ENCODE measurements at regions not wholly inside any gene's neighbourhood (a gene's known extent, or its start where the extent isn't known, plus 50 kb on each side); places are given as distances from the start of the nearest gene placed in this dataset.
"Not testable (repeated sequence)": the region's sequence is repeated elsewhere in the genome, so short reads cannot be mapped to it uniquely, and the experiment has no call there.

GRCh38 chr7:29701540-29701939 lies 104.8 kb upstream of the WIPF3 start:
- TF ChIP-seq, protein P1, sequence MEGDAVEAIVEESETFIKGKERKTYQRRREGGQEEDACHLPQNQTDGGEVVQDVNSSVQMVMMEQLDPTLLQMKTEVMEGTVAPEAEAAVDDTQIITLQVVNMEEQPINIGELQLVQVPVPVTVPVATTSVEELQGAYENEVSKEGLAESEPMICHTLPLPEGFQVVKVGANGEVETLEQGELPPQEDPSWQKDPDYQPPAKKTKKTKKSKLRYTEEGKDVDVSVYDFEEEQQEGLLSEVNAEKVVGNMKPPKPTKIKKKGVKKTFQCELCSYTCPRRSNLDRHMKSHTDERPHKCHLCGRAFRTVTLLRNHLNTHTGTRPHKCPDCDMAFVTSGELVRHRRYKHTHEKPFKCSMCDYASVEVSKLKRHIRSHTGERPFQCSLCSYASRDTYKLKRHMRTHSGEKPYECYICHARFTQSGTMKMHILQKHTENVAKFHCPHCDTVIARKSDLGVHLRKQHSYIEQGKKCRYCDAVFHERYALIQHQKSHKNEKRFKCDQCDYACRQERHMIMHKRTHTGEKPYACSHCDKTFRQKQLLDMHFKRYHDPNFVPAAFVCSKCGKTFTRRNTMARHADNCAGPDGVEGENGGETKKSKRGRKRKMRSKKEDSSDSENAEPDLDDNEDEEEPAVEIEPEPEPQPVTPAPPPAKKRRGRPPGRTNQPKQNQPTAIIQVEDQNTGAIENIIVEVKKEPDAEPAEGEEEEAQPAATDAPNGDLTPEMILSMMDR (conservative IDR thresholded peaks at IDR 0.05; ENCODE audit: low read depth, low read length) = not testable (repeated sequence)
- not testable (repeated sequence) for TF ChIP-seq MAFK, FOS, CEBPB (IDR thresholded peaks at IDR 0.05; ENCODE audit: low read depth, low read length)
